H1 (cell line): ENCODE measurements at regions not wholly inside any gene's neighbourhood (a gene's known extent, or its start where the extent isn't known, plus 50 kb on each side); places are given as distances from the start of the nearest gene placed in this dataset.

Source experiments
- ATF2 ChIP-seq: IDR thresholded peaks from 2 replicates; pipeline ENCODE4 v1.6.1; 2012; ENCODE audit warnings: low read length, inconsistent platforms

- no peak for TF ChIP-seq ATF2
Measured at GRCh38 chrY:7845776-7846175, 934.2 kb upstream of the AMELY start (continued).
